ENCODE measurements at regions not wholly inside any gene's neighbourhood (a gene's known extent, or its start where the extent isn't known, plus 50 kb on each side); places are given as distances from the start of the nearest gene placed in this dataset.

GRCh38 chr5:158297002-158297527 is 438.1 kb upstream of the CLINT1 start:
- DNase-seq (ENCODE audit: low spot score): no peak

DNA sequence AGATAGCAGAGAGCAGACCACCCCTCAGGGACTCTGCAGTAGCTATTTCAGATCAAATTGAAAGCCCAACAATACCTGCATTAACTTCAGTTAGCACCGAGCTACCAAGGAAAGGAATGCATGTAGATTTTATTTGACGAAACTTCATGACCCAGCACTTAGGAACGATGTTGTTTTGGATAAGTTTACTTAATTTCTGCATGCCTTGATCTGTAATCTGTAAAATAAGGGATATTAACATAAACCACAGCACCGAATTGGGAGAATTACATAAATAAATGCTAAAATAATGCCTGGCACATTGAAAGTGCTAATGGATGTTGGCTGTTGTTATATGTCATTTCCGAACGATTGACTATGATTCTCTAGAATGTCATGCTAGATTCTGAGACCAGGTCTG is 435.8 kb upstream of the CLINT1 start:
- no peak for DNase-seq (ENCODE audit: low spot score)

- no peak for DNase-seq (ENCODE audit: low spot score)
These were observed 434.0 kb upstream of the CLINT1 start for GRCh38 chr5:158292981-158293380.

- no peak for DNase-seq (ENCODE audit: low spot score)
These were observed 431.0 kb upstream of the CLINT1 start for GRCh38 chr5:158289967-158290366.

DNA sequence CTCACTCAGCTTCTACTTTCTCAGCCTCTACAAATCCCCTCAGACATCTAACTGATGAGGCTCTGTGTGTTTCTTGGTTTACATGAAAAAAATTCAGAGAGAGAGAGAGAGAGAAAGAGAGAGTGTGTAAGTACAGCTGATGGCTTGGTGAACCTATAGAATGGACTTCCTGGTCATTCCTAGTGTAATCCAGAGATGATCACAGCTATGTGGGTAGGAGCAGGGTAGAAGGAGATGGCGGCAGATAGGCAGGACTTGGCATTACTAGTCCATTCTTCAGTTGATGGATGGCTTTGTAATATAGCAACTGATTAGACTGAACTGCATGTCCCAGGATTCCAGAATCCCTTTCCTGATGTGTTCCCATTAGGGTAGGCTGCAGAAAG is 429.3 kb upstream of the CLINT1 start:
- no peak for DNase-seq (ENCODE audit: low spot score)

DNA sequence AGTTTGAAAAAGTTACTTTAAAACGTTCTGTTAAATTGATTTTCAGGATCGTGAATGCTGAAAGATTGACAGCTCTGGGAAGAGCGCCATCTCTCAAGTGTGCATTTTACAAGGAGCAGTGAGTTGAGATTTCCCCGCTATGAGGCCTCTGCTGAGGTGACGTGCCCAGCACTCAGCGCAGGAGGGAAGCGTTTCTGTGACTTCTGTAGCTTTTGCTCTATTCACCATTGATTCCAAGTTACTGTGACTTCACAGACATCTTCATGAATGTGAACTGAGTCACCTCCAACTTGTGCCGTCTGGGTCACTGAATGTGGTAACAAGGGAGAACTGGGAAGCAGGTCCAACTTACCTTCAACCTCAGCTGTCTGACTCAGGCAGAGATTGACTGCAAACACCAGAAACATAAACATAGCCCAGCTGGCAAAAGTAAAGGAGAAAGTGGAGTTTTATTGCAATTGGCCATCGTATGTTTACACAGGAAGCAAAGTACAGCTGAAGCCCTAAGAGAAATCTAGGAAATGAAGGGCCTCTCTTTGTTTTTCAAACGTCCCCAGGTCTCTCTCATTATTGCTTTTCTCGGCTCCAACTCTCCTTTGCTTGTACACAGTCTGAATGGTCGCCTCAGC is 428.8 kb upstream of the CLINT1 start:
- no peak for DNase-seq (ENCODE audit: low spot score)

DNA sequence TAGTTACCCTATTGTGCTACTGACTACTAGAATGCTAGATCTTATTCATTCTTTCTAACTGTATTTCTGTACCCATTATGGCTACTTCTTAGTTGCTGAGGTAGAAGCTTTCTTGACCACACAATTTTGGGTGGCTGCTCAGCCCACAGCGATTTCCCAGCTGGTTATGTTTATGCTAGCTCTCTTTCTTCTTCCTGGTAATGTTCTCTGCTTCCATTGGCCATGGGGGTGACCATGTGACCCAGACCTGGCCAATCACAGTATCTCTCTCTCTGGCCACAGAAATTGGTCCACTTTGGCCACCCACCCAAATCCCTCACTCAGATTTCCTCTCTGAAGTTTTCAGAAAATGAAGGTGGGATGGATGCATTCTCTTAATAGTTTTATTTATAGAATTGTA is 427.9 kb upstream of the CLINT1 start:
- DNase-seq (ENCODE audit: low spot score): no peak

DNA sequence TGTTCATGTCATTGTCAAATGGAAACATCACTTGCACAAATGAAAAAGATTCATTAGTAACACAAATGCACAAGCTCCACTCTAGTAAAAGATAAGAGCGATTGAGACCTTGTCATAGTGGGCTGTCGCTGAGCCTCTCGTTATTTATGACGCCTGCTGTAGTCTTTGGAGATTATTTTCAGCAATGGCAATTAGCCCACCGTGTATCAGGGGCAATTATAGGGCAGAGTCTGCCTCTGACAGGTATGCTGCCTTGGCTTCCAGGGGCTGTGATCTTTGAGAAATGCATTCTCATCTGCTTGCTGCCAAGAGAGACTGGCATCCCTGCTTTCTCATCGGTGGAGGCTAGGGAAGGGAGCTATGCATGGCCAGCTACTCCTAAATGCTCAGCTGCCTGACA is 426.8 kb upstream of the CLINT1 start:
- DNase-seq (ENCODE audit: low spot score): no peak

- no peak for DNase-seq (ENCODE audit: low spot score)
These were observed 425.3 kb upstream of the CLINT1 start for GRCh38 chr5:158284242-158284641.

GRCh38 chr5:158283397-158283796 is 424.5 kb upstream of the CLINT1 start:
- DNase-seq (ENCODE audit: low spot score): no peak

GRCh38 chr5:158278216-158278925 is 419.4 kb upstream of the CLINT1 start:
- DNase-seq (ENCODE audit: low spot score): no peak

- DNase-seq (ENCODE audit: low spot score): no peak
These were observed 418.3 kb upstream of the CLINT1 start for GRCh38 chr5:158277276-158277675.

- no peak for DNase-seq (ENCODE audit: low spot score)
These were observed 417.7 kb upstream of the CLINT1 start for GRCh38 chr5:158276692-158277091.

GRCh38 chr5:158275511-158275910 is 416.6 kb upstream of the CLINT1 start:
- DNase-seq (ENCODE audit: low spot score): no peak

DNA sequence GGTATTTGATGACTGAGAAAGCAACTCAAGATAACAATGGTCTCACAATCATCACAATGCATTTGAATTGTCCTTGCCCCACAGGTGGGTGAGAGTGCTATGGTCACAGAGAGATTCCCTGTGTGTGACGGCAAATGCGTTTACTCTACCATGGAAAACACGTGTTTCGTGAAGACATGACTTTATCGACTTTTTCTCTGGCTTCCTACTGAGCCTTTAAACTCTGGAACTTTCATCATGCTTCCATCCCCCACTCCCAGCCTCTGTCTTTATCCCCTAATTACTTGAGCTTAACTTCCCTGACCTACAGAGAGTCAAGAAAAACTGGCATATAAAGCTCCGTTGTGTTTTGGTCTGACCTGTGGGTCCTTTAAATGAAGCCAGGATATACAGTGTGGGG is 414.1 kb upstream of the CLINT1 start:
- no peak for DNase-seq (ENCODE audit: low spot score)

DNA sequence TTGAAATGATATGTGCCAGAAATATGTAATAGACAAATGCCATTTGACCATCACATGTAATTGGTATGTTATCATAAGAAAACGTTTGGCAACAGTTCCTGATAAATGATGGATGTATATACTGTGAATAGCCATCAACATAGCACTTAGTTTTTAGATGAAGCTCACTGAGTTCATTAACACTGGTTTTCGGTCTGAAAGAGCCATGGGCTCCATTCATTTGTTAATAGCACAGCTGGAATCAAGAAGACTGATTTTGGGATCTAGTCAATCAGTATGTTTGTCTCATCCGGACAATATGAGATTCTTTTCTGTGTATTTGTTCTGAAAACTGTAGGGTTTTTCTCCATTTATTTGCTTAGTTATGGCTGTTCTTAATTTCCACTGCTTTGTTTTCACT is 413.5 kb upstream of the CLINT1 start:
- no peak for DNase-seq (ENCODE audit: low spot score)

- DNase-seq (ENCODE audit: low spot score): no peak
These were observed 412.1 kb upstream of the CLINT1 start for GRCh38 chr5:158270996-158271554.

- no peak for DNase-seq (ENCODE audit: low spot score)
These were observed 409.3 kb upstream of the CLINT1 start for GRCh38 chr5:158268286-158268685.

DNA sequence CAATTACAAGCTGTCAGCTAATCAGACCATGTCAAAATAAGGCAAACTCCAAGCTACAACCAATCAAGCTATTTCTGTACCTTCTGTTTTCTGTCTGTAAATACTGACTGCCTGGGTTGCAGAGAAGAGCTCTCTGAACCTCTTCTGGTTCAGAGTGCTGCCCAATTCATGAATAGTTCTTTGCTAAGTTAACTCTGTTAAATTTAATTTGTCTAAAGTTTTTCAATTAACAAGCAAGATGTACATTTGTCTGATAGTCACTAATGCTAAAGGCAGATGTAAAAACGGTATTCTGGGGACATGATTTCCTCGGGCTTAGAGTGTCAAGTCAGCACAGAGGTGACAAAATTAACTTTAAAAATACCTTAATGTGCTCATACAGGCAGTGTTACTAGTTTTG is 408.3 kb upstream of the CLINT1 start:
- DNase-seq (ENCODE audit: low spot score): no peak

DNA sequence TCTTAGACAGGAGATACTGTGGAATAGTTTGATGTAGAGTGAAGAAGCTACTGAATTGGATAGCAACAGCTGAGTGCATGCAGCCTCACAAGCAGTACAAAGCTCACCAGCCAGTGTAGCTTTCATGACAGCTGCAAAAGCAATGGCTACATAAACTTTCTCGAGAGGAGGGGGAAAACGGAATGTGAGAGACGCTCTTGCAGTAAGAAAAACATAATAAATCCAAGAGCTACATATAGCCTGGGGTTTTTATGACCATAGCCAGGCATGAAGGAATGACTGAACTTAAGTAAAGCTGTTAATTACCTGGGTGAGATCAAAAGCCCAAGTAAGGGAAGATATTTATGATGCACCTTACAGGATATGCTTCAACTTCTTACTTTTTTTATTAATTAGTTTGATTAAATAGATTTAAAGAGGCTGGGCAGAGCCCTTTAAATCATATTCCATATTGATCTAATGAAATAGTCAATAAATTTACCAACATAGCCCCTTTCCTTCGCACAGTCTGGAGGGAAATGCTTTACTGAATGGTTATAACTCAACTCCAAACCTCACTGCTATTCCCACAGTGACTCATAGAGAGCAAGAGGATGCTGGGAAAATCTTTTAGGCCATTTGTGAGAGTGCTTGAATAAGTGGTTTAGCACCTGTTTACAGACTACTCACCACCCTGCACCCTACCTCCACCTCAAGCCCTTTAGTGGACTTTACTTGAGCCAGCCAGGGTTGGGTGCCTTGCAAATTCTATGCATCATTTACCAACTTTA is 407.2 kb upstream of the CLINT1 start:
- DNase-seq (ENCODE audit: low spot score): no peak

DNA sequence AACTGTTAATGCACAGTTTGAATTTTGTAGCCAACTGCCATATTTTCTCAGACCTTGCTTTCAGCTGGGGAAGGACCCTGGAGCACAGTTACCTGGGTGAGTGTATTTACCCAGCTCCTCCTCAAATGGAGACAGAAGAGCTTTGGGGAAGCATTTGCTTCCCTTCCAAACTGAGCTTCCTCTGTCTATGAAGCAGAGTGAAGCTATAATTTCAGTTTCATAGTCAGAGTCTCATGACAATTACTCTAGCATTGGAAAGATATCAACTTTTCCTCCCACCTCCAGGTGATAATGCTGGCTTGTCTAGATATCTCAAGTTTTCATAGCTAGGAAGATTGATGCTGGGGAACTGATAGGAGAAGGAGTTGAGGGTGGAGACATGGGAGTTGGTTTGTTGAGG is 406.4 kb upstream of the CLINT1 start:
- no peak for DNase-seq (ENCODE audit: low spot score)

GRCh38 chr5:158264264-158264663 is 405.3 kb upstream of the CLINT1 start:
- no peak for DNase-seq (ENCODE audit: low spot score)

Data from left forelimb (tissue), 1 donor.